ENCODE measurements at regions not wholly inside any gene's neighbourhood (a gene's known extent, or its start where the extent isn't known, plus 50 kb on each side); places are given as distances from the start of the nearest gene placed in this dataset.

GRCh38 chr6:141956046-141956761 lies 176.5 kb upstream of the GJE1 start:
- TF ChIP-seq POLR2A (IDR thresholded peaks at IDR 0.05) (no peak), CTCF (IDR thresholded peaks at IDR 0.05) (no peak)
- H3K9me3 ChIP-seq: peaks cover 0 to 17% (median 4%) of the 10 kb centered on the region in 12 donors
- 40 to 51% (median 47%) methylated on average over 3 of the region's 3 CpGs for WGBS, 4 donors
- no peak for ATAC-seq
- peak in 1 of 5 donors; percentile 24 for DNase-seq
- intact Hi-C loops (cut with DNase I): no loop called here
- no peaks in the 10 kb centered on the region for H3K27me3 ChIP-seq
- no peaks in the 10 kb centered on the region for H3K36me3 ChIP-seq
- H3K27ac ChIP-seq: no peak overlapping the region
- no peak overlapping the region for H3K4me3 ChIP-seq
- peaks cover 0 to 5% (median 0%) of the 10 kb centered on the region in 12 donors for H3K4me1 ChIP-seq

- Histone ChIP-seq H3K36me3 (no peaks in the 10 kb centered on the region), H3K27ac (no peak overlapping the region), H3K27me3 (no peaks in the 10 kb centered on the region), H3K4me3 (no peak overlapping the region), H3K9me3 (peaks cover 0 to 18% (median 4%) of the 10 kb centered on the region in 12 donors), H3K4me1 (peaks cover 0 to 5% (median 0%) of the 10 kb centered on the region in 12 donors)
- ATAC-seq: no peak
- no peak for TF ChIP-seq POLR2A (IDR thresholded peaks at IDR 0.05)
- no peak for TF ChIP-seq CTCF (IDR thresholded peaks at IDR 0.05)
- DNase-seq: no peak
- intact Hi-C loops (cut with DNase I): no loop called here
Measured at GRCh38 chr6:141953072-141953471, 179.7 kb upstream of the GJE1 start.

- peaks cover 0 to 32% (median 9%) of the 10 kb centered on the region in 12 donors for H3K9me3 ChIP-seq
- no peak overlapping the region for H3K4me3 ChIP-seq
- no peak for DNase-seq
- no peaks in the 10 kb centered on the region for H3K27me3 ChIP-seq
- intact Hi-C loops (cut with DNase I): no loop called here
- no peak overlapping the region for H3K27ac ChIP-seq
- no peaks in the 10 kb centered on the region for H3K4me1 ChIP-seq
- 48 to 61% (median 53%) methylated on average over 2 of the region's 2 CpGs for WGBS, 4 donors
- TF ChIP-seq POLR2A (IDR thresholded peaks at IDR 0.05): no peak
- TF ChIP-seq CTCF (IDR thresholded peaks at IDR 0.05): no peak
- no peak for ATAC-seq
- H3K36me3 ChIP-seq: no peaks in the 10 kb centered on the region
Measured at GRCh38 chr6:141946502-141946901, 186.2 kb upstream of the GJE1 start.

- no peak overlapping the region for H3K27ac ChIP-seq
- H3K36me3 ChIP-seq: no peaks in the 10 kb centered on the region
- ATAC-seq (no peak), DNase-seq (no peak)
- intact Hi-C loops (cut with DNase I): no loop called here
- no peak overlapping the region for H3K4me3 ChIP-seq
- no peaks in the 10 kb centered on the region for H3K27me3 ChIP-seq
- 70 to 80% (median 73%) methylated on average over 1 of the region's 1 CpG for WGBS, 4 donors
- H3K4me1 ChIP-seq: no peaks in the 10 kb centered on the region
- no peak for TF ChIP-seq POLR2A (IDR thresholded peaks at IDR 0.05)
- no peak for TF ChIP-seq CTCF (IDR thresholded peaks at IDR 0.05)
- peaks cover 0 to 19% (median 3%) of the 10 kb centered on the region in 12 donors for H3K9me3 ChIP-seq
Measured at GRCh38 chr6:141938664-141939063, 194.1 kb upstream of the GJE1 start.

Data from heart left ventricle (tissue), 16 donors.